IMR-90 (cell line): ENCODE measurements at regions not wholly inside any gene's neighbourhood (a gene's known extent, or its start where the extent isn't known, plus 50 kb on each side); places are given as distances from the start of the nearest gene placed in this dataset.
"Not testable (repeated sequence)": the region's sequence is repeated elsewhere in the genome, so short reads cannot be mapped to it uniquely, and the experiment has no call there.

Experiments
- ATAC-seq: fragments of 200-7000 bp; cut with Tn5 transposase; 2 replicates; pipeline ENCODE4 v1.9.1; 2020; ENCODE audit warnings: low read depth, mild to moderate bottlenecking, moderate library complexity
- BruUV-seq: library from RNA; stranded (reverse); fragments of 400-500 nt; replicated peaks from 2 replicates; lab custom pipeline; 2021; lab: Mats Ljungman, UMichigan
- CTCF ChIA-PET: fragments of 300-600 bp; formaldehyde crosslinking; extraction: SDS; loops from one replicate; lab custom pipeline; 2021; ENCODE audit warnings: antibody characterized with exemption; lab: Yijun Ruan, JAX
- POLR2A ChIA-PET: fragments of 300-600 bp; sonication (Branson Sonifier 250); formaldehyde crosslinking; loops from one replicate; lab custom pipeline; 2022; ENCODE audit warnings: antibody characterized with exemption; ENCODE audit not compliant: unreplicated experiment; lab: Charles Lee
- DNase-seq: peaks from one replicate; pipeline ENCODE4 v3.0.0; 2013
- H2AFZ ChIP-seq: replicated peaks from 2 replicates; pipeline ENCODE3; 2013; ENCODE audit warnings: low read length, mild to moderate bottlenecking; ENCODE audit not compliant: poor library complexity
- H2AK5ac ChIP-seq: 2 replicates; pipeline ENCODE4 v1.6.1; 2013; ENCODE audit warnings: low read depth, low read length, inconsistent platforms
- H2AK9ac ChIP-seq: replicated peaks from 2 replicates; pipeline ENCODE3; 2013; ENCODE audit warnings: mild to moderate bottlenecking, low read depth, low read length, moderate library complexity; ENCODE audit not compliant: poor library complexity
- H2BK120ac ChIP-seq: 2 replicates; pipeline ENCODE4 v1.6.1; 2013; ENCODE audit warnings: low read depth, low read length, inconsistent platforms
- H2BK15ac ChIP-seq: 3 replicates; pipeline ENCODE4 v1.6.1; 2013; ENCODE audit warnings: low read depth, low read length, inconsistent platforms
- H2BK20ac ChIP-seq: 2 replicates; pipeline ENCODE4 v1.6.1; 2013; ENCODE audit warnings: low read depth, mild to moderate bottlenecking, inconsistent platforms, low read length, moderate library complexity
- H2BK5ac ChIP-seq: 2 replicates; pipeline ENCODE4 v1.6.1; 2013; ENCODE audit warnings: mild to moderate bottlenecking, low read depth, low read length, inconsistent platforms; ENCODE audit not compliant: poor library complexity, severe bottlenecking
- H3K14ac ChIP-seq: replicated peaks from 2 replicates; pipeline ENCODE4 v1.6.1; 2013; ENCODE audit warnings: low read depth, low read length, inconsistent platforms
- H3K18ac ChIP-seq: 2 replicates; pipeline ENCODE4 v1.6.1; 2013; ENCODE audit warnings: low read depth, low read length, control low read depth
- H3K23ac ChIP-seq: 2 replicates; pipeline ENCODE4 v1.6.1; 2013; ENCODE audit warnings: low read depth, low read length, inconsistent platforms
- H3K27ac ChIP-seq: 2 replicates; pipeline ENCODE4 v1.5.1; 2013; ENCODE audit warnings: mild to moderate bottlenecking, control low read depth, low read length; ENCODE audit not compliant: insufficient read depth
- H3K27me3 ChIP-seq: 2 replicates; pipeline ENCODE4 v1.6.1; 2013; ENCODE audit warnings: low read length; ENCODE audit not compliant: control insufficient read depth, insufficient read depth
- H3K36me3 ChIP-seq: 2 replicates; pipeline ENCODE4 v1.6.1; 2013; ENCODE audit warnings: low read length, mixed read lengths; ENCODE audit not compliant: control insufficient read depth, insufficient read depth
- H3K4ac ChIP-seq: 2 replicates; pipeline ENCODE4 v1.6.1; 2013; ENCODE audit warnings: low read depth, low read length, inconsistent platforms
- H3K4me1 ChIP-seq: 2 replicates; pipeline ENCODE4 v1.6.1; 2013; ENCODE audit warnings: low read length, mixed read lengths; ENCODE audit not compliant: control insufficient read depth, insufficient read depth
- H3K4me2 ChIP-seq: 2 replicates; pipeline ENCODE4 v1.6.1; 2013; ENCODE audit warnings: low read depth, mild to moderate bottlenecking, control low read depth, low read length, moderate library complexity
- H3K4me3 ChIP-seq: 2 replicates; pipeline ENCODE4 v1.5.1; 2013; ENCODE audit warnings: low read depth, mild to moderate bottlenecking, control low read depth, low read length, moderate library complexity; ENCODE audit not compliant: insufficient read depth
- H3K56ac ChIP-seq: 2 replicates; pipeline ENCODE4 v1.6.1; 2013; ENCODE audit warnings: low read length, inconsistent platforms; ENCODE audit not compliant: insufficient read depth; ENCODE audit errors: extremely low read depth
- H3K79me1 ChIP-seq, 2 experiments: 2 replicates each; pipeline ENCODE4 v1.6.1; 2013; ENCODE audit warnings: low read length in 2 of 2, inconsistent platforms in 1 of 2, low read depth in 1 of 2
- H3K9ac ChIP-seq: 2 replicates; pipeline ENCODE4 v1.6.1; 2013; ENCODE audit warnings: low read depth, low read length, control low read depth
- H3K9me1 ChIP-seq: 2 replicates; pipeline ENCODE4 v1.6.1; 2013; ENCODE audit warnings: low read length, inconsistent platforms; ENCODE audit not compliant: insufficient read depth
- H3K9me3 ChIP-seq: 2 replicates; pipeline ENCODE4 v1.6.1; 2013; ENCODE audit warnings: low read length; ENCODE audit not compliant: control insufficient read depth, insufficient read depth
- H4K20me1 ChIP-seq: 2 replicates; pipeline ENCODE4 v1.6.1; 2013; ENCODE audit warnings: low read length, inconsistent platforms; ENCODE audit not compliant: insufficient read depth
- H4K5ac ChIP-seq: 2 replicates; pipeline ENCODE4 v1.6.1; 2013; ENCODE audit warnings: mild to moderate bottlenecking, low read depth, low read length, control low read depth
- H4K8ac ChIP-seq, 2 experiments: 2 replicates each; pipeline ENCODE4 v1.6.1; 2013; ENCODE audit warnings: low read depth in 2 of 2, low read length in 2 of 2, control low read depth in 1 of 2, inconsistent platforms in 1 of 2
- H4K91ac ChIP-seq: 2 replicates; pipeline ENCODE4 v1.6.1; 2013; ENCODE audit warnings: low read depth, low read length, inconsistent platforms; ENCODE audit not compliant: insufficient read depth
- WGBS, 2 experiments: methylation state at CpG; one replicate each; pipeline versions ENCODE4 v1.1.5 to v1.1.7; 2013; ENCODE audit warnings: missing lambda C conversion rate in 2 of 2; ENCODE audit not compliant: insufficient read length in 1 of 2; ENCODE audit errors: extremely low coverage in 2 of 2; 5-methylcytosine and 5-hydroxymethylcytosine counted together
- dilution Hi-C: fragments of 300-500 bp; cut with HindIII; formaldehyde crosslinking; loops from one replicate; pipeline ENCODE4 v1.14.3; 2018; ENCODE audit warnings: low sequenced_read_pairs; ENCODE audit not compliant: unreplicated experiment
- in situ Hi-C: fragments of 300-500 bp; cut with MboI; formaldehyde crosslinking; loops from 3 replicates; pipeline ENCODE4 v1.14.3; 2019; ENCODE audit warnings: low sequenced_read_pairs, inconsistent platforms, mixed read lengths
- intact Hi-C: fragments of 100-400 bp; cut with micrococcal nuclease; formaldehyde crosslinking; loops from 2 replicates; pipeline ENCODE4 v1.10.0; 2022

DNA sequence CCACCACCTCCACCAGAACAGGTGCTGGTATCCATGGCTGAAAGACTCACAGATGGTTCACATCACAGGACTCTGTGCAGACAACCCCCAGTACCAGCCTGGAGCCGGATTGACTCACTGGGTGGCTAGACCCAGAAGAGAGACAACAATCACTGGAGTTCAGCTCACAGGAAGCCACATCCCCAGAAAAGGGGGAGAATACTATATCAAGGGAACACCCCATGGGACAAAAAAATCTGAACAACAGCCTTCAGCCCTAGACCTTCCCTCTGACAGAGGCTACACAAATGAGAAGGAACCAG lies 59.4 kb upstream of the MED14 start:
- Histone ChIP-seq H4K5ac (peak overlapping the region; percentile 96), H2BK15ac (peak overlapping the region; percentile 30; the same call in 1 of the 3 replicates), H3K27ac (peak overlapping the region; percentile 97; the same call in 1 of the 2 replicates), H2BK20ac (peak overlapping the region; percentile 3; the same call in 1 of the 2 replicates), H3K14ac (0 out of 2 replicates have a peak overlapping the region, but pooled peaks have one; percentile 64), H4K8ac (peak overlapping the region; percentile 43 to 86; a peak in 2 of 4 replicates), H4K91ac (peak overlapping the region; percentile 74), H3K4ac (peak overlapping the region; percentile 89), H3K18ac (peak overlapping the region; percentile 94), H2BK5ac (peak overlapping the region; percentile 97), H2BK120ac (peak overlapping the region; percentile 96; the same call in 1 of the 2 replicates)
- BruUV-seq, H3K4me2 ChIP-seq, H3K36me3 ChIP-seq, H2AFZ ChIP-seq, H3K27me3 ChIP-seq, H2AK9ac ChIP-seq, H3K23ac ChIP-seq, H3K4me3 ChIP-seq, H2AK5ac ChIP-seq, H3K79me1 ChIP-seq, H3K4me1 ChIP-seq, H3K9me1 ChIP-seq, H3K9ac ChIP-seq, H3K9me3 ChIP-seq, dilution Hi-C loops, POLR2A ChIA-PET, H3K56ac ChIP-seq, H4K20me1 ChIP-seq: not testable (repeated sequence)
- no CpG with 5 or more reads among the region's 1 CpG for WGBS, 2 experiments
- intact Hi-C loops = loop anchor here (1.0 kb wide), 4 partner anchors 58 to 143 kb away; no protein-coding TSS in a partner anchor
- in situ Hi-C loops = loop anchor here (10.0 kb wide), 1 partner anchor 140 kb away; no protein-coding TSS in a partner anchor
- CTCF ChIA-PET = interaction anchor here (0.7 to 1.5 kb wide), 6 partner anchors 24 to 250 kb away, joined by 3 to 4 read pairs (median 3); no protein-coding TSS in a partner anchor
- peak; percentile 38 for ATAC-seq
- DNase-seq = peak; percentile 13

GRCh38 chrX:40799745-40800144 lies 64.4 kb upstream of the MED14 start:
- H3K4me3 ChIP-seq, dilution Hi-C loops, H3K27ac ChIP-seq, H2BK5ac ChIP-seq, CTCF ChIA-PET, H3K9ac ChIP-seq, H3K56ac ChIP-seq, H3K14ac ChIP-seq, H3K4me2 ChIP-seq, H3K9me3 ChIP-seq, H3K23ac ChIP-seq, H2AFZ ChIP-seq, H3K9me1 ChIP-seq, H3K79me1 ChIP-seq, BruUV-seq, H2BK15ac ChIP-seq, H2BK120ac ChIP-seq, H3K4ac ChIP-seq, H3K27me3 ChIP-seq, POLR2A ChIA-PET, ATAC-seq, H4K5ac ChIP-seq, H4K20me1 ChIP-seq, H2AK9ac ChIP-seq, H3K4me1 ChIP-seq, H4K91ac ChIP-seq, H4K8ac ChIP-seq, intact Hi-C loops, H2BK20ac ChIP-seq, DNase-seq, H2AK5ac ChIP-seq, H3K18ac ChIP-seq, H3K36me3 ChIP-seq: not testable (repeated sequence)
- WGBS, 2 experiments = 80% methylated on average over 1 of the region's 3 CpGs; no CpG with 5 or more reads in 1 of the 2 experiments
- in situ Hi-C loops = loop anchor here (10.0 kb wide), 1 partner anchor 145 kb away; no protein-coding TSS in a partner anchor
